Epithelial cell of esophagus (primary cell): ENCODE measurements at regions not wholly inside any gene's neighbourhood (a gene's known extent, or its start where the extent isn't known, plus 50 kb on each side); places are given as distances from the start of the nearest gene placed in this dataset.

ENCODE experiments used
- DNase-seq: peaks from one replicate; pipeline ENCODE4 v3.0.0; 2010; ENCODE audit warnings: low read depth
- H3K4me3 ChIP-seq: 2 replicates; pipeline ENCODE4 v1.5.1; 2011; ENCODE audit warnings: mild to moderate bottlenecking, low read length, control low read depth
- TF ChIP-seq, protein P1 (sequence below): IDR thresholded peaks from 2 replicates; pipeline ENCODE4 v1.5.1; 2011; ENCODE audit warnings: low read depth, mild to moderate bottlenecking, low read length, control low read depth, inconsistent platforms; ENCODE audit not compliant: insufficient read depth; ENCODE audit errors: missing control alignments

DNA sequence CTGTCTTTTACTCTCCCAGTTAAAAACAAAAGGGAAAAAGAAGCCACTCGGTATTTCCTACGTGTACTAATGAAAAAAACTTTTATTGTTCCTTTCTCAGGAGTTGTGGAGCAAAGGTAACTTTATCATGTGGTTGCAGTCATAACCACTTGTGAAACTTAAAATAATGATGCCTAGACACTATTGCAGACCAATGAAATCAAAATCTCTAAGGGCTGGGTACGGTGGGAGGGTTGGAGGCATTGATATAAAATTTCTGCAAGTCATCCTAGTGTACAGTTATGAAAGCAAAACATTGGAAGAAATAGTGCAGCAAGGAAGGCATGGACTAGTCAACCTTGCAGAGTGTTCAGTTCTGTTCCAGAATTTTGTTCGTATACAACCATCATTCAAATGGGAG is 808.8 kb downstream of the TUSC7 start:
- DNase-seq, result no peak
- H3K4me3 ChIP-seq, result no peak overlapping the region
- TF ChIP-seq, protein P1, sequence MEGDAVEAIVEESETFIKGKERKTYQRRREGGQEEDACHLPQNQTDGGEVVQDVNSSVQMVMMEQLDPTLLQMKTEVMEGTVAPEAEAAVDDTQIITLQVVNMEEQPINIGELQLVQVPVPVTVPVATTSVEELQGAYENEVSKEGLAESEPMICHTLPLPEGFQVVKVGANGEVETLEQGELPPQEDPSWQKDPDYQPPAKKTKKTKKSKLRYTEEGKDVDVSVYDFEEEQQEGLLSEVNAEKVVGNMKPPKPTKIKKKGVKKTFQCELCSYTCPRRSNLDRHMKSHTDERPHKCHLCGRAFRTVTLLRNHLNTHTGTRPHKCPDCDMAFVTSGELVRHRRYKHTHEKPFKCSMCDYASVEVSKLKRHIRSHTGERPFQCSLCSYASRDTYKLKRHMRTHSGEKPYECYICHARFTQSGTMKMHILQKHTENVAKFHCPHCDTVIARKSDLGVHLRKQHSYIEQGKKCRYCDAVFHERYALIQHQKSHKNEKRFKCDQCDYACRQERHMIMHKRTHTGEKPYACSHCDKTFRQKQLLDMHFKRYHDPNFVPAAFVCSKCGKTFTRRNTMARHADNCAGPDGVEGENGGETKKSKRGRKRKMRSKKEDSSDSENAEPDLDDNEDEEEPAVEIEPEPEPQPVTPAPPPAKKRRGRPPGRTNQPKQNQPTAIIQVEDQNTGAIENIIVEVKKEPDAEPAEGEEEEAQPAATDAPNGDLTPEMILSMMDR, result no peak

DNA sequence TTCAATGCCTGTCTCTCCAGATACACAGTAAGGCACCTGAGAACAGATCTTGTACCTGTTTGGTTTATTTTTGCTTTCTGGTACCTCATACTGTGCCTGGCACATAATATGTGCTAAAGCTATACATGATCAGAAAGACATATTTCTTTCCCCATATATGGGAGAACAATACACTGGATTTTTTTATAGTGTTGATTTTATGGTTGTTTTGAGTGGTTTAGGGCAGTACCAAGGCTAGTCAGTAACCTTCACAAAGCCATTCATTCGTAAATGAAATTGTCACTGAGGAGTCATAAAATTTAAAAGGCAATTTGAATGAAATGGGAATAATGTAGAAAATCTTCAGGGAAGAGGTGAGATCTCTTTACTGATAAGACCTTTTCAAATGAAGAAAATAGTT is 810.2 kb downstream of the TUSC7 start:
- TF ChIP-seq, protein P1, result no peak
- DNase-seq, result no peak
- no peak overlapping the region for H3K4me3 ChIP-seq

DNA sequence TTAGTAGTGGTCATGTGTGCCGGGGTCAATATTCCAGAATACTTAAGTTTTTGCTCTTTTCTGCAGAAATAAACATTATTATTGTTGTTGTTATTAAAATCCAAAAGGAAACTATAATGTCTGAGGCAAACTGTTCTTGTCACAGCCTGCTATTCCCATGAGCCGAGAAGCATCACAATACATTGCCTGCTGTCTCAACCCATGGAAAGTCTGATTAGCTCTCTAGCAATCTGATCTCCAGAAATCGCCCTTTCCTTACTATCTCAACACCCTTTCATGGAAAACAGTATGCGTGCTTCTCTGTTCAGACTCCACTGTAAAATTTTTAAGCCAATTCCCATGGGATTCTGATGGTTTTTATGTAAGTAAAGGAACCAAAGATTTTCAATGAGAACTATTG is 811.0 kb downstream of the TUSC7 start:
- TF ChIP-seq, protein P1, result no peak
- H3K4me3 ChIP-seq, result no peak overlapping the region
- DNase-seq, result no peak

- DNase-seq, result no peak
- TF ChIP-seq, protein P1, result no peak
- H3K4me3 ChIP-seq, result no peak overlapping the region
These were observed 813.8 kb downstream of the TUSC7 start for GRCh38 chr3:117523418-117523817.

- TF ChIP-seq, protein P1, result no peak
These were observed 815.3 kb downstream of the TUSC7 start for GRCh38 chr3:117524890-117525289.

DNA sequence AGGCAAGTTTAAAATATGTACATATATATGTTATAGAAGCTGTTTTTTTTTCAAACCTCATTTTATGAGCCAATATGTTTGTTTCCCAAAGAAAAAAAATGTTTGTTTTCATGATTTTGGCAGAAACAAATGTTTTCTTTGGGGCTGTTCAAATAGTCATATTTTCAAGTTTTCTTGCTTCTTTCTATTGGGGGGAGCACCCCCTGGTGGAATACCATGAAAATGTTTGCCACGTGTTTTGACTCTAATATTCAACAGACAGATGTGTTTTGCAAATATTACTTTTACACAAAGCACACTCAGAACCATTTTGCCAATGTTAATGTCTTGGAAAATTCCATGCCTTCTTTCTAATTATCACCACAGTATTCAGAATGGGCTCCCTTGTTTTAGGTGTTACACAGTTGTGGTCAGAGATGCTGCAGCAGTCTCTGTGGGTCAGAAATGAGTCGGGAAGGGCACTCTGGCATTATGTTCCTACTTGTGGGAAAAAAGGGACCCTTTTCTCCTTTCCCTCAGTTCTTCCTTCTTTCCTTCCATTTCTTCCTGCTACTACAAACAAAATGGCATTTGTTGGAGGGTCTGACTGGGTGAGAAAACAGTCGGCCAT is 817.0 kb downstream of the TUSC7 start:
- no peak overlapping the region for H3K4me3 ChIP-seq
- TF ChIP-seq, protein P1, result peak; percentile 56
- peak; percentile 35 for DNase-seq

More at GRCh38 chr3:117524890-117525289, 815.3 kb downstream of the TUSC7 start:
- no peak overlapping the region for H3K4me3 ChIP-seq
- DNase-seq, result no peak

- no peak for DNase-seq
- TF ChIP-seq, protein P1, result no peak
- H3K4me3 ChIP-seq, result no peak overlapping the region
These were observed 817.8 kb downstream of the TUSC7 start for GRCh38 chr3:117527346-117527745.
